GM12892 (cell line): ENCODE measurements at regions not wholly inside any gene's neighbourhood (a gene's known extent, or its start where the extent isn't known, plus 50 kb on each side); places are given as distances from the start of the nearest gene placed in this dataset.

ENCODE experiments used
- DNase-seq: peaks from one replicate; pipeline ENCODE4 v3.0.0; 2011; ENCODE audit not compliant: insufficient read length
- FAIRE-seq: peaks from 2 replicates; lab custom pipeline; 2011; peaks lifted over from hg19 to GRCh38; lab: Jason Lieb, UNC
- POLR2A ChIP-seq: IDR thresholded peaks from 2 replicates; pipeline ENCODE4 v1.6.1; 2011; ENCODE audit warnings: low read depth, low read length, control low read depth
- POLR2AphosphoS5 ChIP-seq: IDR thresholded peaks from 2 replicates; pipeline ENCODE4 v1.6.1; 2011; ENCODE audit warnings: low read depth, low read length, control low read depth
- TAF1 ChIP-seq: IDR thresholded peaks from 2 replicates; pipeline ENCODE4 v1.6.1; 2011; ENCODE audit warnings: low read depth, mild to moderate bottlenecking, control low read depth, low read length, borderline replicate concordance

DNA sequence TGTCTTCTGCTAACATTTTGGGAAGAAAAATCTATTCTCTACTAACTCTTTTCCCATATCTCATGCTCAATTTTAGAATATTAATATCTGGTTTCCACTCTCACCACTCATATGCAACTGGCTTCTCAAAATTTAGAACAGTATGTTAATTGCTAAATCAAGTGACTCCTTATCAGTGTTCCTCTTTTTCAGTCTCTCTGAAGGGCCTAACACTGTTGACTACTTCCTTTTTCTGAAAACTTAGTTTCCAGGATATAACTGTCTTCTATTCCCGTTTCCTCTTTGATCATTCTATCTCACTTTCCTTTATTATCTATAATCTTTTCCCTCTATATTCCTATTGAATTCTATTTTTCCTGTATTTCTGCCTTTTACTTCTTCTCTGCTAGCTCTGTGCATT, 1717.2 kb upstream of the C9orf72 start:
- FAIRE-seq = no peak
- TF ChIP-seq TAF1 (no peak), POLR2A (no peak), POLR2AphosphoS5 (no peak)
- no peak for DNase-seq

DNA sequence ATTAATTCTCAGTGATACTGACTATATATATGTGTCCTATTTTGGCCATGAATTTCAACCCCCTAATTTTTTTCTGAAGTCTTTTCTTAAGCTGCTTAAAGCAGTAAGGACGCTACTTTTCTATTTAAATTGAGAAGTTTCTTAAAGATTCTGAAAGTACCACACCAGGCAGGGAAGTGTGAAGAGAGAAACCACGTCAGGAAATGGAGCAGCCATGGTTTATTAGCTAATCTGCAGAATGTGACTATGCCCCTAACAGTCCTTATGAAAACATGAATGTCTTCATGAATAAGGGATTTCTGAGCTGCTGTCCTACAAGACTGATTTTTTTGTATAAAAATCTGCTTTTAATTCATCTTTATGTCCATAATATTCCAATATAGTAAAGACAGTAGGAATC, 1724.3 kb upstream of the C9orf72 start:
- FAIRE-seq = no peak
- DNase-seq = no peak
- no peak for TF ChIP-seq TAF1
- TF ChIP-seq POLR2A = no peak
- no peak for TF ChIP-seq POLR2AphosphoS5

DNA sequence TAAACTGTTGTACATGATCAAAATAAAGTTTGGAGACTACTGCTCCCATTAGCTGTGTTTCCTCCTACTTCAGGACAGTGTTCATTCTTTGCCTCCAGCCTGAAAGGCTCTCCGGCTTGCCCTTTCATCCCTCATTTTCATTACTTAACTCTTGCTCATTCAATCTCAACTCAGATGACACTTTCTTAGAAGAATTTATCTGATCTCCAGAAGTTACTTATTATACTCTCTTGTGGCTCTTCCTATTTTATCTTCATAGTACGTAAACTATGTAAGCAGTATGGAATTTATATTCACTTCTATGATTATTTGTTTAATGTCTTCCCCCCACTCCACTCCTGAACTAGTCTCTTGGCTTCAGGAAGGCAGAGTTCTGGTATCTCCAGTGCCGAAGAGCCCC, 1737.9 kb upstream of the C9orf72 start:
- FAIRE-seq (no peak), DNase-seq (no peak)
- TF ChIP-seq TAF1 (no peak), POLR2A (no peak)

DNA sequence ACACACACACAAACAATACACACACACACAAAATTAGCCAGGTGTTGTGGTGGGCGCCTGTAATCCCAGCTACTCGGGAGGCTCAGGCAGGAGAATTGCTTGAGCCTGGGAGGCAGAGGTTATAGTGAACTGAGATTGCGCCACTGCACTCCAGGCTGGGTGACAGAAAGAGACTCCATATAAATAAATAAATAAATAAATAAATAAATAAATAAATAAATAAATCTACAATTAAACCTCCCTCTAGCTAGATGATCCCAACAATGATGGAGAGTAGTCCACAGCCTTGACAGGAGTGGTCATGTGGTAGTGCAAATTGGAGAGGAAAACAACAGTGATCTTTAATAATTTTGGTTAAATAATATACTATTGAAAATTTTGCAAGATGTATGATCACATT, 1739.0 kb upstream of the C9orf72 start:
- FAIRE-seq (no peak), DNase-seq (no peak)
- TF ChIP-seq TAF1 (no peak), POLR2AphosphoS5 (no peak), POLR2A (no peak)

DNA sequence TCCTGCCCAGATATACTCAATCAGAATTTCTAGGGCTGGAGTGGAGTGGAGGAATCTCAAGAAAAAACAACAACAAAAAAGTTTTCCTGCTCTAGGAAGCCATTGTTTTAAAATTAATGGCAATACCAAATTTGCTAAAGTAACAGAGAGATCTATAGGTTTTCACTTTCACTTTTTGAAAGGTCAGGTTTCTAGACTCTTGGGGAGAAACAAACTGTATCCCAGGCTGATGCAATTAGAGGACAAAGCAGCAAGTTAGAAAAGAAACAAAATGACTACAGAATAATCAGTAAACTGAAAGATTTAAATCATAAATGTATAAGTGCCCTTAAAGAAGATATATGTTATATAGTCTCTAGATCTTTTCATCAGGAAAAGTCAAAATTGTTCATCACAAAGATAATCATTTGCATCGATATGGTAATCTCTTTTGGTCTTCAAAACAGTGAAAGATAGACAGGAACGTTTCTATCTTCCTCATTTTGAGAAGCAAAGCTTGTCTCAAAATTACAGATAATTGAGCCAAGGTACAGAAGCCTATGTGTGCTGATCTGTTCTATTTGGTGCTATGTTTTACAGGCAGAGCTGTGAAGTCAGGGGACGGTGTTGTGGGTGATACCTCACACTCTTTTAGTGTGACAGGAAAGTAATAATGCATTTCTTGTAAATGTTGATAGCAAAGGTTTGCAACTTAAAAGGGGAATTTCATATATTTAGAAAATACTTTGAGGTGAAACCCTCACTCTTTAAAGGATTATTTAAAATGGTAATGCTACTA, 1746.6 kb upstream of the C9orf72 start:
- FAIRE-seq = no peak
- no peak for DNase-seq
- TF ChIP-seq POLR2AphosphoS5 (no peak), POLR2A (no peak), TAF1 (no peak)

DNA sequence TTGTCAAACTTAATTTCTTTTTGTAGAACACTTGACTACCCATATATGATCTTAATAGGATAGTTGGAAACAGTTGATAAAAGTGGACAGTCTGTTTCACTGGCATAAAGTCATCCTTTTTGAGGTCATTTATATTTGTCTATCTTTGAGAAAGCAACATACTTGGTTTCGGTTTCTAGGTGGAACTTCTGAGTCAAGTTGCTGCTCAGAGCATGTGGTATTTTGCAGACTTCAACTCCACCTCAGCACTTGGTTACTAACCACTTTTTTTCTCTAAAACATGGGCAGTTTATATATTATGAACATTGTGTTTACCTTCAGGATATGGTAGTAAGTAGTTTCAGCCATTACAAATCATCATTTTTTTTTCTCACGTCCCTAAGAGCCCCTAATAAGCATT, 1749.0 kb upstream of the C9orf72 start:
- TF ChIP-seq POLR2A (no peak), POLR2AphosphoS5 (no peak), TAF1 (no peak)
- DNase-seq (no peak), FAIRE-seq (no peak)

DNA sequence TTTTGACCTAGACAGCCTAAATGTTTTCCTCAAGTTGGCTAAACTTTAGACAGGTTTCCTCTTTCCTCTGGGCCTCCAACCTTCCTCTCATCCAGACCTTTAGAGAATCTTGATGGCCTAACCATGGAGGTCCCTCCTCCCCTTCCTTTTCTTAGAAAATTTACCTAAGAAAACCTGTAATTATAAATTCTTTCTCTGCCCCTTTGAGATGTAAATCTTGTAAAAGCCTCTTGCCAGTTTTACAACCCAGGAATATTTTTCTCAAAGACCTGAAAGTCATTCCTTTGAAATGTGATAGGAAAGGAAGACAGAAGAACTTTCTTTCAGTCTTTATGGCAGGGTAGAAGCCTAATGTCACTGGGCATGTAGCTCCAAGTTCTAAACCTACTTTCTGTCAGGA, 1752.6 kb upstream of the C9orf72 start:
- FAIRE-seq (no peak), DNase-seq (no peak)
- TF ChIP-seq POLR2A (no peak), TAF1 (no peak), POLR2AphosphoS5 (no peak)

DNA sequence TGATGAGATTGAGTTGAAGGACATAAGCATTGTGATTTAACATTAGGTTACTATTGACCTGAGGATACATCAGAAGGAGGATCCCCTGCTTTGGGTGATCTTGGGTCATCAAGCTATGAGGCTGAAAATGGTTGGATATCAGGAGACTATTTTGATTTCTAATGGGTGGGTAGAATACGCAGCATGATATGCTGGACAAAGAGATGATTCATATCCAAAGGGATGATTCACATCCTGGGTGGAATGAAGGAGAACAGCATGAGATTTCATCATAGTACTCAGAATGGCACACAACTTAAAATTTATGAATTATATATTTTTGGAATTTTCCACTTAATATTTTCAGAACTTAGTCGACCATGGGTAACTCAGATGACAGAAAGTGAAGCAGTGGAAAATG, 1759.5 kb upstream of the C9orf72 start:
- DNase-seq (no peak), FAIRE-seq (no peak)

DNA sequence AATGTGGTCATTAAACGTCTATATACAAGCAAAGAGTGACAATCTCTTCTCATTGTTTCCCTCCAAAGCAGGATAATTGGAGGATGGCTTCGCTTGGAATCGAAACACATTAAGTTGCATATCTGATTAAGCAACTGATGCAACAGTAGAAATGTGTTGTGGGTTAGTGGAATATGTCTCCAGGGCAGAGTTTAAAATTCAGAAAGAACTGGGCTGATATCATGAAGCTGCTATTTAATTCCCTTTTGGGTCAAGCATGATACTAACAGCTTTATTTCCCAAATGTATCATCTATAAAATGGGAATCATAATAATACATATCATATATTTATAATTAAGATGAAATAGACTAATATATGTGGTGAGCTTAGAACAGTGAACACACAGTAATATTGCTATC, 1763.0 kb upstream of the C9orf72 start:
- no peak for FAIRE-seq
- TF ChIP-seq POLR2A (no peak), TAF1 (no peak), POLR2AphosphoS5 (no peak)
- DNase-seq = no peak

More for the DNA sequence above, 1759.5 kb upstream of the C9orf72 start:
- TF ChIP-seq TAF1 (no peak), POLR2A (no peak), POLR2AphosphoS5 (no peak)

DNA sequence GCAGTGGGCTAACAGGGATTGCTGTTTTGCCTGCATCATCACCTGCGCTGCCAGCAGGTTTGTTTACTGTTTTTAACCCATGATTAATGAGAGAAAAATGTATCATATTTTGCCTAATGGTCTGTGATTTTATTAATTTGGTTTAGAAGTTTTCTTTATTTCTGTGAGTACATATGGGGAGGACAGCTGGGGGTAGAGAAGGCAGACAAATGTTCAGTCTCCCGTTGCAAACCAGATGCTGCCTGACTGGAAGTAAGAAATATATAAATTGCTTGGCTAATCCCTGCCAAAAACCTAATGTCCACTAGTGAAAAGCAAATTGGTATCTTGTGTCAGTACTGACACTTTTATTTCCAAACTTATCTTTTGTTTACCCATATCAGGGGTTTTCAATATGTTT, 1766.1 kb upstream of the C9orf72 start:
- no peak for DNase-seq
- FAIRE-seq = no peak
- TF ChIP-seq POLR2AphosphoS5 = no peak
- no peak for TF ChIP-seq TAF1

DNA sequence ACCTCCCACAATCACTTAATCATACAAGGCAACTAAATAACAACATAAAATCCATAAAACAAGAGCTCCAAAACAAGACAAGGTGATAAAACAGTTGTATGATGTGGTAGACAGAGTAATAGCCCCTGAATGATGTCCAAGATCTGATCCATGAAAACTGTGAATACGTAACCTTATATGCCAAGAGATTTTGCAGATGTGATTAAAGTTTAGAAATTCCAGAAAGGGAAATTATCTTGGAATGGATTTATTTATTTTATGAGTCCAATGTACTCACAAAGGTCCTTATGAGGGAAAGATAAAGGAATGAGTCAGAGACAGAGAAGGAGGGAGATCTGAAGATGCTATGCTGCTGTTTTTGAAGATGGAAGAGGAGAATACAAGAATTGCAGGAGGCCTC, 1775.7 kb upstream of the C9orf72 start:
- DNase-seq (no peak), FAIRE-seq (no peak)
- TF ChIP-seq TAF1 = no peak
- TF ChIP-seq POLR2AphosphoS5 = no peak
- no peak for TF ChIP-seq POLR2A

DNA sequence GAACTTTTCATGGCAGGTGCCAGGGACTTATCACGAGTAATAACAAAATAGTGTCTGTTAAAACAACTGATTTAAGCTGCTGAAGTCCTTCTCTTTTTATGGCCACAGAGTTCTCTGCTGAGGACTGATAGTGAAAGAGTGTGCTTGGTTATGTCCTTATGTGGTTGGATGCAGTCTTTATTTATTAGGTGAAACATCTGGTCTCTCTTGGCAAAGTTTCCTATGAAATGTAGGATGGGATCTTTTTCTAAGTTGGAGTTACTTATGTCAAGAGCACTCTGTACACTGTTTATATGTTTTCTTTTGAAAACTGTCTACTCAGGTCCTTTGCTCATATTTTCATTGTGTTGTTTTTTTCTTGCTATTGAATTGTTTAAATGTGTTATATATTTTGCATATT, 1816.1 kb upstream of the C9orf72 start:
- DNase-seq (no peak), FAIRE-seq (no peak)
- no peak for TF ChIP-seq POLR2AphosphoS5
- no peak for TF ChIP-seq TAF1
- no peak for TF ChIP-seq POLR2A
